BLaER1 treated with 17β-estradiol and CSF1 and Interleukin-3, amounts not matched to agents 10 nM and 100 nM (cell line): ENCODE measurements at regions not wholly inside any gene's neighbourhood (a gene's known extent, or its start where the extent isn't known, plus 50 kb on each side); places are given as distances from the start of the nearest gene placed in this dataset.

Source experiments
- H3K27ac ChIP-seq, 11 experiments: shearing (Covaris generic); formaldehyde crosslinking; 2 replicates each; pipeline ENCODE4 v1.8.1; 2022
- H3K27me3 ChIP-seq, 11 experiments: shearing (Covaris generic); formaldehyde crosslinking; 2 replicates each; pipeline ENCODE4 v1.8.1; 2022
- H3K36me3 ChIP-seq, 11 experiments: shearing (Covaris generic); formaldehyde crosslinking; 2 replicates each; pipeline ENCODE4 v1.8.1; 2022
- H3K4me1 ChIP-seq, 10 experiments: shearing (Covaris generic); formaldehyde crosslinking; 2 replicates each; pipeline ENCODE4 v1.8.1; 2022
- H3K4me2 ChIP-seq, 11 experiments: shearing (Covaris generic); formaldehyde crosslinking; 2 replicates each; pipeline ENCODE4 v1.8.1; 2022
- H3K4me3 ChIP-seq, 10 experiments: shearing (Covaris generic); formaldehyde crosslinking; 2 replicates each; pipeline ENCODE4 v1.8.1; 2022
- H3K9ac ChIP-seq, 11 experiments: shearing (Covaris generic); formaldehyde crosslinking; 2 replicates each; pipeline ENCODE4 v1.8.1; 2022
- H3K9me3 ChIP-seq, 11 experiments: shearing (Covaris generic); formaldehyde crosslinking; replicated peaks in 1 of 11; 2 replicates each; pipeline ENCODE4 v1.8.1; 2022
- H4K20me1 ChIP-seq, 11 experiments: shearing (Covaris generic); formaldehyde crosslinking; 2 replicates each; pipeline ENCODE4 v1.8.1; 2022
- Cebpa-rat ChIP-seq, 11 experiments: shearing (Covaris generic); IDR thresholded peaks; 2 replicates each; pipeline ENCODE4 v1.8.1; 2022

- H3K4me3 ChIP-seq: no peak overlapping the region
Measured at GRCh38 chr12:75613981-75614380, 102.6 kb upstream of the KRR1 start.

GRCh38 chr12:75611041-75611440 lies 99.6 kb upstream of the KRR1 start:
- H3K27ac ChIP-seq: no peak overlapping the region
- no peak overlapping the region for H3K4me3 ChIP-seq
- H3K9me3 ChIP-seq: peaks cover 0 to 11% (median 0%) of the 10 kb centered on the region in 11 experiments; a peak in 6 of 22 replicates
- no peak for TF ChIP-seq Cebpa-rat (IDR thresholded peaks at IDR 0.05)
- no peaks in the 10 kb centered on the region for H4K20me1 ChIP-seq
- no peak overlapping the region for H3K4me2 ChIP-seq
- no peaks in the 10 kb centered on the region for H3K27me3 ChIP-seq
- no peak overlapping the region for H3K9ac ChIP-seq
- no peaks in the 10 kb centered on the region for H3K4me1 ChIP-seq
- H3K36me3 ChIP-seq: no peaks in the 10 kb centered on the region

More at GRCh38 chr12:75613981-75614380, 102.6 kb upstream of the KRR1 start:
- H4K20me1 ChIP-seq: no peaks in the 10 kb centered on the region
- H3K4me1 ChIP-seq: no peaks in the 10 kb centered on the region
- no peaks in the 10 kb centered on the region for H3K36me3 ChIP-seq
- no peak overlapping the region for H3K4me2 ChIP-seq
- no peaks in the 10 kb centered on the region for H3K27me3 ChIP-seq
- H3K9ac ChIP-seq: no peak overlapping the region
- no peak for TF ChIP-seq Cebpa-rat (IDR thresholded peaks at IDR 0.05)
- no peak overlapping the region for H3K27ac ChIP-seq
- H3K9me3 ChIP-seq: peaks cover 0 to 16% (median 0%) of the 10 kb centered on the region in 11 experiments; a peak in 8 of 22 replicates

GRCh38 chr12:75606956-75607355 lies 95.5 kb upstream of the KRR1 start:
- Histone ChIP-seq H3K36me3 (no peaks in the 10 kb centered on the region), H3K27ac (no peak overlapping the region), H3K4me1 (no peaks in the 10 kb centered on the region), H3K4me2 (no peak overlapping the region), H3K9me3 (peaks cover 0 to 7% (median 0%) of the 10 kb centered on the region in 11 experiments; a peak in 1 of 22 replicates), H4K20me1 (no peaks in the 10 kb centered on the region), H3K27me3 (no peaks in the 10 kb centered on the region), H3K4me3 (no peak overlapping the region), H3K9ac (no peak overlapping the region)
- TF ChIP-seq Cebpa-rat (IDR thresholded peaks at IDR 0.05): no peak

- Histone ChIP-seq H3K9me3 (0 out of 22 replicates have a peak, but pooled peaks cover 0 to 4% (median 0%) of the 10 kb centered on the region in 11 experiments), H4K20me1 (no peaks in the 10 kb centered on the region), H3K9ac (no peak overlapping the region), H3K4me3 (no peak overlapping the region), H3K27ac (no peak overlapping the region), H3K36me3 (no peaks in the 10 kb centered on the region), H3K4me2 (no peak overlapping the region), H3K4me1 (no peaks in the 10 kb centered on the region), H3K27me3 (no peaks in the 10 kb centered on the region)
- TF ChIP-seq Cebpa-rat (IDR thresholded peaks at IDR 0.05): no peak
Measured at GRCh38 chr12:75606151-75606550, 94.7 kb upstream of the KRR1 start.

GRCh38 chr12:75603475-75603874 lies 92.1 kb upstream of the KRR1 start:
- TF ChIP-seq Cebpa-rat (IDR thresholded peaks at IDR 0.05): no peak
- H3K36me3 ChIP-seq: no peaks in the 10 kb centered on the region
- H3K4me3 ChIP-seq: no peak overlapping the region
- H3K9ac ChIP-seq: no peak overlapping the region
- no peaks in the 10 kb centered on the region for H3K4me1 ChIP-seq
- H3K9me3 ChIP-seq: no peaks in the 10 kb centered on the region
- H3K27ac ChIP-seq: no peak overlapping the region
- H3K27me3 ChIP-seq: no peaks in the 10 kb centered on the region
- no peak overlapping the region for H3K4me2 ChIP-seq
- no peaks in the 10 kb centered on the region for H4K20me1 ChIP-seq

- H4K20me1 ChIP-seq: no peaks in the 10 kb centered on the region
- no peak for TF ChIP-seq Cebpa-rat (IDR thresholded peaks at IDR 0.05)
- no peak overlapping the region for H3K27ac ChIP-seq
Measured at GRCh38 chr12:75602106-75602505, 90.7 kb upstream of the KRR1 start.

GRCh38 chr12:75600146-75600545 lies 88.7 kb upstream of the KRR1 start:
- Histone ChIP-seq H3K27me3 (no peaks in the 10 kb centered on the region), H3K4me3 (no peak overlapping the region), H3K9me3 (peaks cover 0 to 4% (median 0%) of the 10 kb centered on the region in 11 experiments; a peak in 1 of 22 replicates), H3K27ac (no peak overlapping the region), H3K4me2 (no peak overlapping the region), H4K20me1 (no peaks in the 10 kb centered on the region), H3K4me1 (no peaks in the 10 kb centered on the region), H3K9ac (no peak overlapping the region), H3K36me3 (no peaks in the 10 kb centered on the region)
- no peak for TF ChIP-seq Cebpa-rat (IDR thresholded peaks at IDR 0.05)

More at GRCh38 chr12:75602106-75602505, 90.7 kb upstream of the KRR1 start:
- Histone ChIP-seq H3K36me3 (no peaks in the 10 kb centered on the region), H3K4me2 (no peak overlapping the region), H3K4me3 (no peak overlapping the region), H3K27me3 (no peaks in the 10 kb centered on the region), H3K9ac (no peak overlapping the region), H3K4me1 (no peaks in the 10 kb centered on the region), H3K9me3 (no peaks in the 10 kb centered on the region)

- H3K9me3 ChIP-seq: peaks cover 0 to 9% (median 3%) of the 10 kb centered on the region in 11 experiments; a peak in 7 of 22 replicates
- no peaks in the 10 kb centered on the region for H3K36me3 ChIP-seq
- H3K4me2 ChIP-seq: no peak overlapping the region
- no peak overlapping the region for H3K27ac ChIP-seq
- H3K4me3 ChIP-seq: no peak overlapping the region
- TF ChIP-seq Cebpa-rat (IDR thresholded peaks at IDR 0.05): no peak
- no peaks in the 10 kb centered on the region for H3K4me1 ChIP-seq
- H3K9ac ChIP-seq: no peak overlapping the region
- H4K20me1 ChIP-seq: no peaks in the 10 kb centered on the region
- no peaks in the 10 kb centered on the region for H3K27me3 ChIP-seq
Measured at GRCh38 chr12:75599061-75599460, 87.7 kb upstream of the KRR1 start.

GRCh38 chr12:75596406-75596805 lies 85.0 kb upstream of the KRR1 start:
- no peak overlapping the region for H3K4me2 ChIP-seq
- H3K9me3 ChIP-seq: peaks cover 0 to 9% (median 3%) of the 10 kb centered on the region in 11 experiments; a peak in 7 of 22 replicates
- no peak overlapping the region for H3K9ac ChIP-seq

GRCh38 chr12:75592638-75593335 lies 81.4 kb upstream of the KRR1 start:
- Histone ChIP-seq H3K4me2 (no peak overlapping the region), H3K9ac (no peak overlapping the region), H3K4me1 (no peaks in the 10 kb centered on the region), H3K36me3 (no peaks in the 10 kb centered on the region), H3K27me3 (no peaks in the 10 kb centered on the region), H3K27ac (no peak overlapping the region), H3K4me3 (no peak overlapping the region), H4K20me1 (no peaks in the 10 kb centered on the region), H3K9me3 (peaks cover 0 to 9% (median 3%) of the 10 kb centered on the region in 11 experiments; a peak in 7 of 22 replicates)
- no peak for TF ChIP-seq Cebpa-rat (IDR thresholded peaks at IDR 0.05)

More at GRCh38 chr12:75596406-75596805, 85.0 kb upstream of the KRR1 start:
- Histone ChIP-seq H3K27me3 (no peaks in the 10 kb centered on the region), H3K27ac (no peak overlapping the region), H3K4me1 (no peaks in the 10 kb centered on the region), H3K36me3 (no peaks in the 10 kb centered on the region), H4K20me1 (no peaks in the 10 kb centered on the region), H3K4me3 (no peak overlapping the region)
- TF ChIP-seq Cebpa-rat (IDR thresholded peaks at IDR 0.05): no peak
